ENCODE measurements at regions not wholly inside any gene's neighbourhood (a gene's known extent, or its start where the extent isn't known, plus 50 kb on each side); places are given as distances from the start of the nearest gene placed in this dataset.

- H3K4me3 ChIP-seq = no peak overlapping the region
- peaks cover 0 to 13% (median 5%) of the 10 kb centered on the region in 3 donors for H3K4me1 ChIP-seq
- no peak overlapping the region for H3K27ac ChIP-seq
- H3K36me3 ChIP-seq = peaks cover 0 to 7% (median 0%) of the 10 kb centered on the region in 3 donors
- DNase-seq (peak in 3 of 6 donors; percentile 28 to 58 (median 43)), FAIRE-seq (no peak), ATAC-seq (no peak)
- H3K9me3 ChIP-seq = no peaks in the 10 kb centered on the region
- intact Hi-C loops (cut with DNase I) = no loop called here
- 87 to 91% methylated on average over 22 of the region's 22 CpGs for WGBS, 2 donors
- no peaks in the 10 kb centered on the region for H3K27me3 ChIP-seq
- no peak for TF ChIP-seq CTCF (IDR thresholded peaks at IDR 0.05)
Measured at GRCh38 chr9:129505270-129505902, 115.5 kb downstream of the C9orf50 start.

GRCh38 chr9:129504404-129504803 is 116.5 kb downstream of the C9orf50 start:
- ATAC-seq (no peak), FAIRE-seq (no peak), DNase-seq (no peak)
- H3K4me3 ChIP-seq = no peak overlapping the region
- H3K36me3 ChIP-seq = peaks cover 0 to 7% (median 0%) of the 10 kb centered on the region in 3 donors
- WGBS, 2 donors = 77 to 79% methylated on average over 1 of the region's 1 CpG
- H3K9me3 ChIP-seq = no peaks in the 10 kb centered on the region
- no peak overlapping the region for H3K27ac ChIP-seq
- intact Hi-C loops (cut with DNase I) = loop anchor here in 1 of 3 donors (5.0 kb wide), 1 partner anchor 58 kb away; no protein-coding TSS in a partner anchor
- TF ChIP-seq CTCF (IDR thresholded peaks at IDR 0.05) = no peak
- no peaks in the 10 kb centered on the region for H3K27me3 ChIP-seq
- peaks cover 0 to 13% (median 5%) of the 10 kb centered on the region in 3 donors for H3K4me1 ChIP-seq

GRCh38 chr9:129501771-129502319 is 119.1 kb downstream of the C9orf50 start:
- FAIRE-seq (no peak), ATAC-seq (peak; percentile 43 to 60 (median 52)), DNase-seq (peak; percentile 60 to 87 (median 80))
- Histone ChIP-seq H3K36me3 (peaks cover 0 to 7% (median 0%) of the 10 kb centered on the region in 3 donors), H3K27me3 (no peaks in the 10 kb centered on the region), H3K4me1 (peaks cover 4 to 24% (median 19%) of the 10 kb centered on the region in 3 donors), H3K27ac (peak overlapping the region; percentile 7 to 71 (median 40)), H3K4me3 (no peak overlapping the region), H3K9me3 (no peaks in the 10 kb centered on the region)
- 29 to 46% methylated on average over 4 of the region's 4 CpGs for WGBS, 2 donors
- intact Hi-C loops (cut with DNase I) = loop anchor here in 1 of 3 donors (5.0 kb wide), 1 partner anchor 60 kb away; no protein-coding TSS in a partner anchor
- TF ChIP-seq CTCF (IDR thresholded peaks at IDR 0.05) = no peak

- FAIRE-seq = no peak
- peak in 1 of 6 donors; percentile 26 for DNase-seq
- no peaks in the 10 kb centered on the region for H3K9me3 ChIP-seq
- no peak for TF ChIP-seq CTCF (IDR thresholded peaks at IDR 0.05)
- no peaks in the 10 kb centered on the region for H3K27me3 ChIP-seq
- 88 to 93% methylated on average over 12 of the region's 12 CpGs for WGBS, 2 donors
- peaks cover 0 to 7% (median 0%) of the 10 kb centered on the region in 3 donors for H3K36me3 ChIP-seq
- H3K4me3 ChIP-seq = no peak overlapping the region
- peak overlapping the region; percentile 7 to 96 (median 63) for H3K27ac ChIP-seq
- H3K4me1 ChIP-seq = peaks cover 4 to 24% (median 22%) of the 10 kb centered on the region in 3 donors
- no peak for ATAC-seq
- intact Hi-C loops (cut with DNase I) = loop anchor here in 1 of 3 donors (5.0 kb wide), 1 partner anchor 61 kb away; no protein-coding TSS in a partner anchor
Measured at GRCh38 chr9:129500863-129501770, 119.8 kb downstream of the C9orf50 start.
